Stimulated activated naive CD4-positive, alpha-beta T cell (primary cell): ENCODE measurements at regions not wholly inside any gene's neighbourhood (a gene's known extent, or its start where the extent isn't known, plus 50 kb on each side); places are given as distances from the start of the nearest gene placed in this dataset.
"Not testable (repeated sequence)": the region's sequence is repeated elsewhere in the genome, so short reads cannot be mapped to it uniquely, and the experiment has no call there.

Source experiments
- DNase-seq, 6 experiments: peaks; one replicate each; lab custom pipeline; 2025; lab: John Stamatoyannopoulos, UW

- DNase-seq, result peak in 1 of 6 experiments; percentile 42
Measured at GRCh38 chr12:25384038-25384892, 133.5 kb upstream of the KRAS start.

- DNase-seq, result peak in 4 of 6 experiments; percentile 19 to 58 (median 27)
Measured at GRCh38 chr12:25382311-25383106, 131.8 kb upstream of the KRAS start.

- peak in 5 of 6 experiments; percentile 3 to 74 (median 68) for DNase-seq
Measured at GRCh38 chr12:25377469-25378177, 126.9 kb upstream of the KRAS start.

GRCh38 chr12:25376985-25377384 is 126.3 kb upstream of the KRAS start:
- no peak for DNase-seq

- DNase-seq, result no peak
Measured at GRCh38 chr12:25376407-25376806, 125.7 kb upstream of the KRAS start.

- DNase-seq, result no peak
Measured at GRCh38 chr12:25372969-25373817, 122.5 kb upstream of the KRAS start.

GRCh38 chr12:25372002-25372401 is 121.3 kb upstream of the KRAS start:
- DNase-seq, result no peak

GRCh38 chr12:25368557-25368956 is 117.8 kb upstream of the KRAS start:
- DNase-seq, result no peak

GRCh38 chr12:25366122-25366521 is 115.4 kb upstream of the KRAS start:
- DNase-seq, result no peak

- DNase-seq, result no peak
Measured at GRCh38 chr12:25365340-25365730, 114.6 kb upstream of the KRAS start.

- peak in 1 of 6 experiments; percentile 11 for DNase-seq
Measured at GRCh38 chr12:25364529-25365339, 114.0 kb upstream of the KRAS start.

GRCh38 chr12:25362646-25363045 is 111.9 kb upstream of the KRAS start:
- no peak for DNase-seq

- DNase-seq, result no peak
Measured at GRCh38 chr12:25361511-25361910, 110.8 kb upstream of the KRAS start.

GRCh38 chr12:25357595-25357994 is 106.9 kb upstream of the KRAS start:
- DNase-seq, result no peak

GRCh38 chr12:25352942-25353341 is 102.2 kb upstream of the KRAS start:
- DNase-seq, result not testable (repeated sequence)

- DNase-seq, result no peak
Measured at GRCh38 chr12:25352083-25352918, 101.6 kb upstream of the KRAS start.

GRCh38 chr12:25348593-25348895 is 97.8 kb upstream of the KRAS start:
- DNase-seq, result no peak

GRCh38 chr12:25347716-25348592 is 97.2 kb upstream of the KRAS start:
- DNase-seq, result no peak

- not testable (repeated sequence) for DNase-seq
Measured at GRCh38 chr12:25341877-25342276, 91.1 kb upstream of the KRAS start.
